LNCAP (cell line): ENCODE measurements at regions not wholly inside any gene's neighbourhood (a gene's known extent, or its start where the extent isn't known, plus 50 kb on each side); places are given as distances from the start of the nearest gene placed in this dataset.

ENCODE experiments used
- CTCF ChIP-seq: fragments of 450-650 bp; IDR thresholded peaks from 2 replicates; pipeline ENCODE4 v1.5.1; 2017; ENCODE audit warnings: mild to moderate bottlenecking

GRCh38 chr22:49513358-49513851 is 314.3 kb downstream of the BRD1 start:
- no peak for TF ChIP-seq CTCF

GRCh38 chr22:49512487-49513165 is 315.0 kb downstream of the BRD1 start:
- no peak for TF ChIP-seq CTCF

- no peak for TF ChIP-seq CTCF
Observed at GRCh38 chr22:49510718-49511117, 317.0 kb downstream of the BRD1 start.

GRCh38 chr22:49509016-49509415 is 318.7 kb downstream of the BRD1 start:
- TF ChIP-seq CTCF: no peak

- no peak for TF ChIP-seq CTCF
Observed at GRCh38 chr22:49508561-49508960, 319.1 kb downstream of the BRD1 start.

- TF ChIP-seq CTCF: no peak
Observed at GRCh38 chr22:49507607-49508292, 319.9 kb downstream of the BRD1 start.

GRCh38 chr22:49506010-49506400 is 321.7 kb downstream of the BRD1 start:
- no peak for TF ChIP-seq CTCF
